ENCODE measurements at regions not wholly inside any gene's neighbourhood (a gene's known extent, or its start where the extent isn't known, plus 50 kb on each side); places are given as distances from the start of the nearest gene placed in this dataset.

DNA sequence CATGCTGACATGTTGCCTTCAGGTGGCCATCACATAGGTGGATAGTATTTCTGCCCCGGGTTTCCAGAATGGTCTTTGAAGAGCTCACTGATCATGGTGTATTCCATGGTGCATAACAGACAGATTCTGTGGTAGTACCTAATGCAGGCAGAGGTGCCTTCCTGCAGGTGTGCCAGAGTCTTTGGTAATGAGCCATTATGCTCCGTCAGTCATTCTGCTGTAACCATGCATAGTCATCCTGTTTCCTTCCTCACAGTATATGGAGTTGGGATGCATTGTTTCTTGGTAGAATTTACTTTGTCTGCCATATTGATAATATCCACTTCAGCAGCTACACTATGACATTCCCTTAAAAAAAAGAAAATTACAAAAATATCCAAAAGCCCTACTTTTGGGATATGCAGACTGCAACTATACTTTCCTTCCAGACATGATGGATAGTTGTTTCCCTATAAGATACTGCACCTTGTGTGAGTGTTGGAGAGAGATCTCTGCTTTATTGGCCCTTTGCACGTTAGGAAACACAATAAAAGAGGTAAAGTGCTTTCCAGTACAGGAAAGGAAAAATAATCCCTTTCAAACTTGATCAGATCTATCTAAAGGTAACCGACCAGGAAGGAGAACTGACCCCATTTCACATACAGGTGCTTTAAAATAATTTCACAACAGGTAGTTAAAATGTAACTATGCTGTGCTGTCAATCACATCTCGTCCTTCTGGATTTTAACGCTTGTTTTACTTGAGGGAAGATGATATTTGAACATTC, 537.5 kb upstream of the WWC1 start:
- H3K36me3 ChIP-seq (ENCODE audit: insufficient read depth, low read length) = no peaks in the 10 kb centered on the region
- H3K27me3 ChIP-seq (ENCODE audit: control insufficient read depth, insufficient read depth, low read length) = no peaks in the 10 kb centered on the region
- no peaks in the 10 kb centered on the region for H3K9me3 ChIP-seq (replicated peaks; ENCODE audit: low read length)
- H3K4me2 ChIP-seq (ENCODE audit: low read length) = no peak overlapping the region
- peaks cover 25% of the 10 kb centered on the region for H3K4me1 ChIP-seq (ENCODE audit: control insufficient read depth, insufficient read depth, low read length)
- H3K4me3 ChIP-seq (ENCODE audit: low read length) = no peak overlapping the region
- H3K9ac ChIP-seq (ENCODE audit: low read depth, low read length) = no peak overlapping the region

DNA sequence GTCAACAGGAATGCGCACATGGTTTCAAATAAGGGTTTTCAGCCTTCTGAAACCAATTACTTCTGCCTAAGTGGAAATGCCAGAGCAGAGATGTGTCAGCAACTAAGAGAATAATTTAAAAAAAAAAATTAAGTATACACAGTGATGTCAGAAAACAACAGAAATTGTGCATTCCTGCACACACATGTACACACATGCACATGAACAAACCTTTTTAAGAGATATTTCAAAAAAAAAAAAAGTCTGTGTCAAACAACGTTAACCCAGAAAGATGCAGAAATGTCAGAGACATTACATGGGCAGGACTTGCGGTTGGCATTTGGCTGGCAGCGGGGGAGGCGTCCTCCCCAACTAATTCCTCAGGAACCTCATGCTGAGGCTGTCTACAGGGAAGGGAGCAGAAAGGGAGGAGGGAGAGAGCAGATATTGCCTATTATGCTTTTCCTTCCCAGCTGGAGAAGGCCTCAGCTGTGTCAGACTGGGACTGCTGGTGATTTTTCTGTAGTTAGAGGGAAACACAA, 536.9 kb upstream of the WWC1 start:
- no peak overlapping the region for H3K4me3 ChIP-seq (ENCODE audit: low read length)

DNA sequence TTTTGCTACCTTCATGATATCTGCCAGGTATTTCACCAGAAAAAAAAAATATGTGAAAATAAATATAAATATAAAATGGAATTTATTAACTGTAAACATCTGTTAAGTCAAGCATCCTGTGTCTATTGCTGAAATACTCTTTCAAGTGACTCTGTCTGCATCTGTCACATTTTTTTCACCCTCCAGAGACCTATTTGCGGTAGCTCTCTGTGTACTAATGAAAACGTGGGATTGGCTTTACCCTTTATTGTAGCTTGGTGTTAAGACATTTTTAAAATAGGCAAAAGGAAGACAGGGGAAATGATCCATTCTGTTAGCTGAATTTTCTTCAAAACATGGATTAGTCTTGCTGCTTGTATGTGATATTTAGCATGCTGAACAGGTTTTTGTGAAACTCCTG, 536.0 kb upstream of the WWC1 start:
- Histone ChIP-seq H3K4me1 (ENCODE audit: control insufficient read depth, insufficient read depth, low read length) (peaks cover 21% of the 10 kb centered on the region), H3K36me3 (ENCODE audit: insufficient read depth, low read length) (no peaks in the 10 kb centered on the region), H3K27me3 (ENCODE audit: control insufficient read depth, insufficient read depth, low read length) (no peaks in the 10 kb centered on the region), H3K4me3 (ENCODE audit: low read length) (no peak overlapping the region), H3K4me2 (ENCODE audit: low read length) (no peak overlapping the region), H3K9me3 (replicated peaks; ENCODE audit: low read length) (no peaks in the 10 kb centered on the region), H3K9ac (ENCODE audit: low read depth, low read length) (no peak overlapping the region)

More for the DNA sequence above, 536.9 kb upstream of the WWC1 start:
- Histone ChIP-seq H3K4me2 (ENCODE audit: low read length) (peak overlapping the region; percentile 43), H3K4me1 (ENCODE audit: control insufficient read depth, insufficient read depth, low read length) (peaks cover 25% of the 10 kb centered on the region), H3K9ac (ENCODE audit: low read depth, low read length) (peak overlapping the region; percentile 37), H3K9me3 (replicated peaks; ENCODE audit: low read length) (no peaks in the 10 kb centered on the region), H3K36me3 (ENCODE audit: insufficient read depth, low read length) (no peaks in the 10 kb centered on the region), H3K27me3 (ENCODE audit: control insufficient read depth, insufficient read depth, low read length) (no peaks in the 10 kb centered on the region)

DNA sequence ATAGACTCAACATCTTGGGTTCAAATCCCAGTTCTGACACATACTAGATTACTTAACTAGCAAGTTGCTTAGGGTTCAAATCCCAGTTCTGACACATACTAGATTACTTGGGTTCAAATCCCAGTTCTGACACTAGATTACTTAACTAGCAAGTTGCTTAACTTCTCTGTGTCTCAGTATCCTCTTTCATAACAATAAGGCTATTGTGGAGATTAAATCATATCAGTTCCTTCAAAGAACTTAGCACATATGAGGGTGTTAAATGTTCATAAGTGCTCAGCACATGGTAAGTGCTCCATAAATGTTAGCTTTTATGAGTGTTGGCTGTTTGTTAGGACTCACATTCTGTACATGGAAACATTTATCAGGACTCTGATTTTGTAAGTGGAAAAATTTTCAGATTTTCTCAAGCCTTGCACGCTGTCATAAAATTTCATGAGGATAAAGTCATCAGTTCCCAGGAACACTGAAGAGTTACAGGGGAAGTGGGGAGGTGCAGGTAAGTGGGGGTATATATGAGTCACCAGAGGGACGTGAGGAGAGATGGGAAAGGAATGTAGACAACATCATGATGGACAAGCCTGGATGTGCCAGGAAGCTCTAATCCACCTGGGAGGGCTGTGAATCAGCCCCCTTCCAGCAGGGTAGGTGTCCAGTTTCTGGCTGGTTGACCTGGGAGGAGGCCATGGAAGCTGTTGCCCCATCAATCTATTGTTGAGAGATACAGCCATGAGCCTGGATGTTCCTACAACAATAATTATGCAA, 532.2 kb upstream of the WWC1 start:
- Histone ChIP-seq H3K4me2 (ENCODE audit: low read length) (no peak overlapping the region), H3K27me3 (ENCODE audit: control insufficient read depth, insufficient read depth, low read length) (no peaks in the 10 kb centered on the region), H3K36me3 (ENCODE audit: insufficient read depth, low read length) (no peaks in the 10 kb centered on the region), H3K4me3 (ENCODE audit: low read length) (no peak overlapping the region), H3K4me1 (ENCODE audit: control insufficient read depth, insufficient read depth, low read length) (peaks cover 8% of the 10 kb centered on the region), H3K9ac (ENCODE audit: low read depth, low read length) (no peak overlapping the region), H3K9me3 (replicated peaks; ENCODE audit: low read length) (no peaks in the 10 kb centered on the region)

- Histone ChIP-seq H3K9me3 (replicated peaks; ENCODE audit: low read length) (no peaks in the 10 kb centered on the region), H3K36me3 (ENCODE audit: insufficient read depth, low read length) (no peaks in the 10 kb centered on the region)
Observed at GRCh38 chr5:167763772-167764171, 527.7 kb upstream of the WWC1 start.

DNA sequence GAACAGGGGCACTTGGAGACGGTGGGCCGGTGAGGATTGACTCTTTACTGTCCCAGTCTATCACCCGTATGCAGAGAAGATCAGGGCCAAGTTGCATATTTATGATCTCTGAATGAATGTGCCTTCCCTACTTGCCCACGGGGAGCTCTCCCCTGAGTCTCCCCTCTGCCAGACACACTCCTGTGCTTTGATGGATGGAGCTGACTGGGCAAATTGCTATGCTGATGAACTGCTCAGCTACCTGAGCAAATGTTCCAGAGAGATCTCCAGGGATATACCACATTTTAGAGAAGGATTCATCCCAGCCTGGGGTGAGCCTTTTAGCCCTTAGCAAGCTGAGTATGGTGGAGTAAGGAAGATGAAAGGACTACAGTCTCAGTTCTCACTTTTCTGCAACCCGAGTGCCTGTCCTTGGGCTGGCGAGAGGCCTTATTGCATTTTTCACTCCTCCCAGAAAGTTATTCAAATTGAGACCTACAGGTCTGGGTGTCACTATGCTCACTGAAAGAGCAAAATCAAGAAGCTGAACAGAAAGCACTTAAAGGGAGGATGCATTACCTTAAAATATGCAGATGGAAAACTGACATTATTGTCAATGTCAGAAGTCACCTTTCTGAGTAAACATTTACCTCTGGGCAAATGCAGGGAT, 526.7 kb upstream of the WWC1 start:
- Histone ChIP-seq H3K9me3 (replicated peaks; ENCODE audit: low read length) (no peaks in the 10 kb centered on the region), H3K4me3 (ENCODE audit: low read length) (no peak overlapping the region), H3K4me1 (ENCODE audit: control insufficient read depth, insufficient read depth, low read length) (no peaks in the 10 kb centered on the region), H3K27me3 (ENCODE audit: control insufficient read depth, insufficient read depth, low read length) (no peaks in the 10 kb centered on the region), H3K36me3 (ENCODE audit: insufficient read depth, low read length) (no peaks in the 10 kb centered on the region), H3K9ac (ENCODE audit: low read depth, low read length) (no peak overlapping the region), H3K4me2 (ENCODE audit: low read length) (no peak overlapping the region)

More at GRCh38 chr5:167763772-167764171, 527.7 kb upstream of the WWC1 start:
- Histone ChIP-seq H3K4me2 (ENCODE audit: low read length) (no peak overlapping the region), H3K4me3 (ENCODE audit: low read length) (no peak overlapping the region), H3K27me3 (ENCODE audit: control insufficient read depth, insufficient read depth, low read length) (no peaks in the 10 kb centered on the region), H3K4me1 (ENCODE audit: control insufficient read depth, insufficient read depth, low read length) (no peaks in the 10 kb centered on the region), H3K9ac (ENCODE audit: low read depth, low read length) (no peak overlapping the region)

GRCh38 chr5:167765352-167765751, 526.1 kb upstream of the WWC1 start:
- Histone ChIP-seq H3K4me3 (ENCODE audit: low read length) (no peak overlapping the region), H3K4me1 (ENCODE audit: control insufficient read depth, insufficient read depth, low read length) (peaks cover 4% of the 10 kb centered on the region), H3K9me3 (replicated peaks; ENCODE audit: low read length) (no peaks in the 10 kb centered on the region), H3K9ac (ENCODE audit: low read depth, low read length) (no peak overlapping the region), H3K36me3 (ENCODE audit: insufficient read depth, low read length) (no peaks in the 10 kb centered on the region), H3K4me2 (ENCODE audit: low read length) (no peak overlapping the region), H3K27me3 (ENCODE audit: control insufficient read depth, insufficient read depth, low read length) (no peaks in the 10 kb centered on the region)

GRCh38 chr5:167766957-167767356, 524.5 kb upstream of the WWC1 start:
- Histone ChIP-seq H3K27me3 (ENCODE audit: control insufficient read depth, insufficient read depth, low read length) (no peaks in the 10 kb centered on the region), H3K4me3 (ENCODE audit: low read length) (no peak overlapping the region)

DNA sequence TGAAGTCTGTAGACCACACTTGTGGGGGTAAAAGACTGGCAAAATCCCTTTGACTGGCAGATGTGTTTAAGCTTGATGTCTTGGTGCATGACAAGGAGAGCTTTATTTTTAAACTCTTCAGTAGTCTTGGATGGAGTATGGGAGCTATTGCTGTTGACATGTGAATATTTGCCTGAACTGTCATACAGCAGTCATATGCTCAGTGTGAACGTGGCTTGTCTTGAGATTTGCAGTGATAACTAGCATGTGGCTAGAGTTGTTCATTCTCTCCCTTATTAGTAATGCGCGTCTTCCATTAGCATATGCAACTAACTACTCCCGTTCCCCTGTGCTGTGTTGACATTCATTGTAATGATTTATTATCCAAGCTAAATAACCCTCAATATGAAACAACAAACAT, 523.6 kb upstream of the WWC1 start:
- no peak overlapping the region for H3K9ac ChIP-seq (ENCODE audit: low read depth, low read length)
- H3K4me1 ChIP-seq (ENCODE audit: control insufficient read depth, insufficient read depth, low read length) = peaks cover 12% of the 10 kb centered on the region
- H3K4me3 ChIP-seq (ENCODE audit: low read length) = no peak overlapping the region

More at GRCh38 chr5:167766957-167767356, 524.5 kb upstream of the WWC1 start:
- H3K9me3 ChIP-seq (replicated peaks; ENCODE audit: low read length) = no peaks in the 10 kb centered on the region
- H3K4me1 ChIP-seq (ENCODE audit: control insufficient read depth, insufficient read depth, low read length) = peaks cover 12% of the 10 kb centered on the region
- no peaks in the 10 kb centered on the region for H3K36me3 ChIP-seq (ENCODE audit: insufficient read depth, low read length)
- H3K9ac ChIP-seq (ENCODE audit: low read depth, low read length) = no peak overlapping the region
- no peak overlapping the region for H3K4me2 ChIP-seq (ENCODE audit: low read length)

DNA sequence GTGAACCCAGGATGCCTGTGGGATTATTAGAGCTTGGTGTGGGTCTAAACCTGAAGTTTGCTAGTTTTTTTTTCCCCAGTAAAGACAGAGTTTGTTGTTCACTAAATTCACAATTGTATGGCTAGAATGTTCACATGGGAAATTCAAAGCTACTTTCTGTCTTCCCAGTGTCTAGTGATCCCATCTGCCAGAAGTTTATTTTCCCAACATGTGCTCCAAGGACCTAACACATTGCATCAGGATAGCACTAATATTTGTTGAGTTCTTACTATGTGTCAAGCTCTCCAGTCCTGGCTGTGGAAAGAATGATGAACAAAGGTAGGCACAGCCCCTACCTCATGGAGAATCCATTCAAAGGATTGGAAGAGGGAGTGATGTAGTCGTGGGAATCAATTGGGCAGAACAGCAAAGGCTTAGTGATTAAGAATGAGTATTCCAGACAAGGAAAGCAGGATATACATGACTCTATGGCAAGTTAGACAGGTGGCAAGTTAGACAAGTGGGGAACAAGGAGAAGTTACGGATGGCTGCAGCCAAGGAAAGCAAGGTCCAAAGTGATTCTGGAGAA, 521.5 kb upstream of the WWC1 start:
- H3K9me3 ChIP-seq (replicated peaks; ENCODE audit: low read length) = no peaks in the 10 kb centered on the region
- no peaks in the 10 kb centered on the region for H3K27me3 ChIP-seq (ENCODE audit: control insufficient read depth, insufficient read depth, low read length)

More for the DNA sequence above, 523.6 kb upstream of the WWC1 start:
- Histone ChIP-seq H3K4me2 (ENCODE audit: low read length) (no peak overlapping the region), H3K27me3 (ENCODE audit: control insufficient read depth, insufficient read depth, low read length) (no peaks in the 10 kb centered on the region), H3K36me3 (ENCODE audit: insufficient read depth, low read length) (no peaks in the 10 kb centered on the region), H3K9me3 (replicated peaks; ENCODE audit: low read length) (no peaks in the 10 kb centered on the region)

DNA sequence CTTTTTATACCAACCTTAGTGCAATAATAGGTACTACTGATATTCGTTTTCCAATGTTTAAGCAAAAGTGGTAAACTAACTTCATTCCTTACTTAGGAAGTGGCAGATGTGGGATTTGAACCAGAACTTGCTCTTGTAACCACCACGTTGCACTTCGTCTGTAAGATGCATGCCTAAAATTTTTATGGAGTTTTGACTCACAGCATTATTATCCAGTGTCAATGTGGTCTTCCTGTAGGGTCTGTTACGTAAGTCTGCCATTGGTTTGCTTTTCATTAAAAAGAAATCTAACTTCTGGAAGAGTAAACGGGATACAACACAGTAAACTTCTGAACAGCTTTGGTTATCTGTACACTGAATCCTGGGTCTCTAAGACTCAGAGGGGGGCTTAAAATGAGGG, 521.0 kb upstream of the WWC1 start:
- H3K4me1 ChIP-seq (ENCODE audit: control insufficient read depth, insufficient read depth, low read length) = peaks cover 12% of the 10 kb centered on the region
- H3K4me3 ChIP-seq (ENCODE audit: low read length) = no peak overlapping the region
- H3K36me3 ChIP-seq (ENCODE audit: insufficient read depth, low read length) = no peaks in the 10 kb centered on the region
- H3K9ac ChIP-seq (ENCODE audit: low read depth, low read length) = no peak overlapping the region
- H3K27me3 ChIP-seq (ENCODE audit: control insufficient read depth, insufficient read depth, low read length) = no peaks in the 10 kb centered on the region
- no peaks in the 10 kb centered on the region for H3K9me3 ChIP-seq (replicated peaks; ENCODE audit: low read length)
- no peak overlapping the region for H3K4me2 ChIP-seq (ENCODE audit: low read length)

More for the DNA sequence above, 521.5 kb upstream of the WWC1 start:
- Histone ChIP-seq H3K36me3 (ENCODE audit: insufficient read depth, low read length) (no peaks in the 10 kb centered on the region), H3K9ac (ENCODE audit: low read depth, low read length) (no peak overlapping the region), H3K4me1 (ENCODE audit: control insufficient read depth, insufficient read depth, low read length) (peaks cover 12% of the 10 kb centered on the region), H3K4me3 (ENCODE audit: low read length) (no peak overlapping the region), H3K4me2 (ENCODE audit: low read length) (no peak overlapping the region)
